ENCODE measurements at regions not wholly inside any gene's neighbourhood (a gene's known extent, or its start where the extent isn't known, plus 50 kb on each side); places are given as distances from the start of the nearest gene placed in this dataset.
"Not testable (repeated sequence)": the region's sequence is repeated elsewhere in the genome, so short reads cannot be mapped to it uniquely, and the experiment has no call there.

GRCh38 chr21:28581976-28582375 is 410.7 kb downstream of the LTN1 start:
- Histone ChIP-seq H3K4me3 (no peak overlapping the region), H3K27me3 (no peaks in the 10 kb centered on the region), H3K9me2 (replicated peaks; ENCODE audit: insufficient read depth) (no peaks in the 10 kb centered on the region), H3K4me1 (ENCODE audit: insufficient read depth) (no peaks in the 10 kb centered on the region), H3K9me3 (ENCODE audit: low read depth) (no peaks in the 10 kb centered on the region), H3K4me2 (no peak overlapping the region), H3K36me3 (replicated peaks; ENCODE audit: insufficient read depth, low read depth) (no peaks in the 10 kb centered on the region), H4K20me1 (ENCODE audit: insufficient read depth, poor library complexity, severe bottlenecking) (no peaks in the 10 kb centered on the region), H3K79me2 (no peaks in the 10 kb centered on the region), H3K27ac (no peak overlapping the region), H2AFZ (no peak overlapping the region)
- no peak for DNase-seq (ENCODE audit: low spot score)
- 88% methylated on average over 2 of the region's 2 CpGs for WGBS (ENCODE audit: low lambda C conversion rate, missing lambda C conversion rate)
- TF ChIP-seq EZH2phosphoT487 (IDR thresholded peaks at IDR 0.05; ENCODE audit: low read depth, severe bottlenecking, unreplicated experiment) (no peak), EZH2 (IDR thresholded peaks at IDR 0.05; ENCODE audit: borderline replicate concordance) (no peak)
- TF ChIP-seq, protein P1, sequence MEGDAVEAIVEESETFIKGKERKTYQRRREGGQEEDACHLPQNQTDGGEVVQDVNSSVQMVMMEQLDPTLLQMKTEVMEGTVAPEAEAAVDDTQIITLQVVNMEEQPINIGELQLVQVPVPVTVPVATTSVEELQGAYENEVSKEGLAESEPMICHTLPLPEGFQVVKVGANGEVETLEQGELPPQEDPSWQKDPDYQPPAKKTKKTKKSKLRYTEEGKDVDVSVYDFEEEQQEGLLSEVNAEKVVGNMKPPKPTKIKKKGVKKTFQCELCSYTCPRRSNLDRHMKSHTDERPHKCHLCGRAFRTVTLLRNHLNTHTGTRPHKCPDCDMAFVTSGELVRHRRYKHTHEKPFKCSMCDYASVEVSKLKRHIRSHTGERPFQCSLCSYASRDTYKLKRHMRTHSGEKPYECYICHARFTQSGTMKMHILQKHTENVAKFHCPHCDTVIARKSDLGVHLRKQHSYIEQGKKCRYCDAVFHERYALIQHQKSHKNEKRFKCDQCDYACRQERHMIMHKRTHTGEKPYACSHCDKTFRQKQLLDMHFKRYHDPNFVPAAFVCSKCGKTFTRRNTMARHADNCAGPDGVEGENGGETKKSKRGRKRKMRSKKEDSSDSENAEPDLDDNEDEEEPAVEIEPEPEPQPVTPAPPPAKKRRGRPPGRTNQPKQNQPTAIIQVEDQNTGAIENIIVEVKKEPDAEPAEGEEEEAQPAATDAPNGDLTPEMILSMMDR (IDR thresholded peaks at IDR 0.05; ENCODE audit: poor library complexity) = no peak

DNA sequence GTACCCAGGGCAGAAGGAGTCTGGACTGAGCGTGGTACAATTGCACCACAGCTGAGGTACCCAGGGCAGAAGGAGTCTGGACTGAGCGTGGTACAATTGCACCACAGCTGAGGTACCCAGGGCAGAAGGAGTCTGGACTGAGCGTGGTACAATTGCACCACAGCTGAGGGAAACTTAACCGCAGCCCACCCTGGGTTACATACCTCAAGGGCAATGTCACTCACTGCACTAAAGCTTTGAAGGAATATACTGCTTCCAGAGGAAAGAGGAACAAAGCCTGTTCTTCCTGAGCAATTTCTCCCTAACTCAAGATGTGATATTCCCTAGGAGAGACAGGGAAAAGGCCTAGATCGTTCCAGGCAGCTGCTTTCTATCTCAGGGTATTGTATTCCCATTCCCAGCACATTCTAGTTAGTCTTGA is 411.4 kb downstream of the LTN1 start:
- H3K79me2 ChIP-seq; H3K36me3 ChIP-seq (replicated peaks; ENCODE audit: insufficient read depth, low read depth); H3K4me2 ChIP-seq; H3K9me2 ChIP-seq (replicated peaks; ENCODE audit: insufficient read depth); H3K27me3 ChIP-seq; H3K27ac ChIP-seq; H3K4me1 ChIP-seq (ENCODE audit: insufficient read depth); H3K9me3 ChIP-seq (ENCODE audit: low read depth); H4K20me1 ChIP-seq (ENCODE audit: insufficient read depth, poor library complexity, severe bottlenecking); DNase-seq (ENCODE audit: low spot score); H2AFZ ChIP-seq; H3K4me3 ChIP-seq: not testable (repeated sequence)
- WGBS (ENCODE audit: low lambda C conversion rate, missing lambda C conversion rate) = 87% methylated on average over 5 of the region's 5 CpGs

DNA sequence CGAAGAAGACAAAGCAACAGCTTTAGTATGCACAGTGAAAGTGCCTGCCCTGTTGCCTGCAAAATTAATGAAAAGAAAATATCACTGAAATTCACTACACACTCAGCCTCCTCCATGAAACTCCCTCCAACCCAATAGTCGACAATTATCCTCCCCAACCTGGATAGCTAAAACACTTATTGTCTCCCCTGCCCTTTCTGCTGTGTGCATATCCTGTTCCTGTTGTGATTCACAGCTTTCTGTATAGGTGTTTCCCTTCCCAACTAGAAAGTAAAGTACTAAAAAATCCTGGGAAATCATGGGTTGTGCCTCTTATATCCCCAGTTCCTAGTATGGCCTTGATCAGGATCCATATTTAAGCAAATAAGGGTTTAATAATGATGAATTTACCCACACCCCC is 412.1 kb downstream of the LTN1 start:
- no peaks in the 10 kb centered on the region for H4K20me1 ChIP-seq (ENCODE audit: insufficient read depth, poor library complexity, severe bottlenecking)
- no peaks in the 10 kb centered on the region for H3K9me3 ChIP-seq (ENCODE audit: low read depth)
- TF ChIP-seq EZH2 (IDR thresholded peaks at IDR 0.05; ENCODE audit: borderline replicate concordance) = no peak
- no peak for TF ChIP-seq EZH2phosphoT487 (IDR thresholded peaks at IDR 0.05; ENCODE audit: low read depth, severe bottlenecking, unreplicated experiment)
- TF ChIP-seq, protein P1 (IDR thresholded peaks at IDR 0.05; ENCODE audit: poor library complexity) = no peak
- H3K4me2 ChIP-seq = no peak overlapping the region
- no peak for DNase-seq (ENCODE audit: low spot score)
- no peak overlapping the region for H3K4me3 ChIP-seq
- H2AFZ ChIP-seq = no peak overlapping the region
- H3K27ac ChIP-seq = no peak overlapping the region
- WGBS (ENCODE audit: low lambda C conversion rate, missing lambda C conversion rate) = 77% methylated on average over 2 of the region's 2 CpGs
- H3K79me2 ChIP-seq = no peaks in the 10 kb centered on the region
- no peaks in the 10 kb centered on the region for H3K9me2 ChIP-seq (replicated peaks; ENCODE audit: insufficient read depth)
- H3K36me3 ChIP-seq (replicated peaks; ENCODE audit: insufficient read depth, low read depth) = no peaks in the 10 kb centered on the region
- H3K27me3 ChIP-seq = no peaks in the 10 kb centered on the region
- H3K4me1 ChIP-seq (ENCODE audit: insufficient read depth) = no peaks in the 10 kb centered on the region

DNA sequence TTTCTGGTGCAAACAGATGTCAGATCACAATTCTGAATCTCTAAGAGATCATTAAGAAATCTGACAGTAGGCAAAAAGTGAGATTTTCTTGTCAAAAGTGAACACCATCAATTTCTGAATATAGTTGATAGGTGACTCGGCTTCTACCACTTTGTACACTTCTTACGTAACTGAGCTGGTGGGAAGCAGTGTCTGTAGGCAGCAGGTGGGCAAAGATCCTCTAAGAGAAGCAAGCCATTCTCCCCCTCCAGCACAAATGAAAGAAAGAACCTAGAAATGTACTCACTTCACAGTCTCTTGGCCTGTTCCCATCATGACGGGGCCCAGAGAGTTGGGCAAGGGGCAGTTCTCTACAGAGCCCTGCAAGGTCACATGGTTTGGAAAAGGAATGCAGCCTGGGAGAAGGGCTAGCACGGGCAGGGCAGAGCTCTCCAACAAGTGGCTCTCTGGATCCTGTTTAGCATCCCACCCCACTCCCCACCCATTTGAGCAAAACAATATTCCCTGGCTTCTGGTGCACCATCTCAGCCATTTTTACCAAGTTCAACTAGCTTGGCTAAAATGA is 412.6 kb downstream of the LTN1 start:
- Histone ChIP-seq H3K9me2 (replicated peaks; ENCODE audit: insufficient read depth) (no peaks in the 10 kb centered on the region), H3K27ac (no peak overlapping the region), H2AFZ (no peak overlapping the region), H3K9me3 (ENCODE audit: low read depth) (no peaks in the 10 kb centered on the region), H4K20me1 (ENCODE audit: insufficient read depth, poor library complexity, severe bottlenecking) (no peaks in the 10 kb centered on the region), H3K4me2 (no peak overlapping the region), H3K36me3 (replicated peaks; ENCODE audit: insufficient read depth, low read depth) (no peaks in the 10 kb centered on the region), H3K4me1 (ENCODE audit: insufficient read depth) (no peaks in the 10 kb centered on the region), H3K4me3 (no peak overlapping the region), H3K79me2 (no peaks in the 10 kb centered on the region), H3K27me3 (no peaks in the 10 kb centered on the region)
- DNase-seq (ENCODE audit: low spot score) = no peak
- TF ChIP-seq EZH2 (IDR thresholded peaks at IDR 0.05; ENCODE audit: borderline replicate concordance) (no peak), EZH2phosphoT487 (IDR thresholded peaks at IDR 0.05; ENCODE audit: low read depth, severe bottlenecking, unreplicated experiment) (no peak)
- TF ChIP-seq, protein P1 (IDR thresholded peaks at IDR 0.05; ENCODE audit: poor library complexity) = no peak
- WGBS (ENCODE audit: low lambda C conversion rate, missing lambda C conversion rate) = 78% methylated on average over 4 of the region's 4 CpGs
